Esophagus (tissue), 2 donors: ENCODE measurements at regions not wholly inside any gene's neighbourhood (a gene's known extent, or its start where the extent isn't known, plus 50 kb on each side); places are given as distances from the start of the nearest gene placed in this dataset.
"Not testable (repeated sequence)": the region's sequence is repeated elsewhere in the genome, so short reads cannot be mapped to it uniquely, and the experiment has no call there.

Source experiments
- H3K27ac ChIP-seq, 2 donors: one replicate each; pipeline ENCODE4 v1.5.1; 2013; ENCODE audit warnings: low read depth in 2 of 2, mild to moderate bottlenecking in 2 of 2, inconsistent platforms in 1 of 2, low read length in 1 of 2, moderate library complexity in 1 of 2
- H3K27me3 ChIP-seq, 2 donors: one replicate each; pipeline ENCODE4 v1.6.1; 2013; ENCODE audit warnings: low read length in 2 of 2, control low read depth in 1 of 2, mild to moderate bottlenecking in 1 of 2; ENCODE audit not compliant: insufficient read depth in 2 of 2, control insufficient read depth in 1 of 2
- H3K36me3 ChIP-seq, 2 donors: one replicate each; pipeline ENCODE4 v1.6.1; 2013; ENCODE audit warnings: low read length in 1 of 2; ENCODE audit not compliant: control insufficient read depth in 2 of 2, insufficient read depth in 2 of 2
- H3K4me1 ChIP-seq, 2 donors: one replicate each; pipeline ENCODE4 v1.6.1; 2013; ENCODE audit warnings: low read length in 1 of 2; ENCODE audit not compliant: control insufficient read depth in 2 of 2, insufficient read depth in 2 of 2
- H3K4me3 ChIP-seq, 2 donors: one replicate each; pipeline ENCODE4 v1.5.1; 2013; ENCODE audit warnings: low read length in 2 of 2, mild to moderate bottlenecking in 2 of 2, low read depth in 1 of 2, moderate library complexity in 1 of 2
- H3K9me3 ChIP-seq, 2 donors: one replicate each; pipeline ENCODE4 v1.6.1; 2013; ENCODE audit warnings: mild to moderate bottlenecking in 2 of 2, low read depth in 1 of 2, low read length in 1 of 2, moderate library complexity in 1 of 2; ENCODE audit not compliant: control insufficient read depth in 2 of 2, insufficient read depth in 1 of 2
- WGBS, 2 donors: extraction: QIAGEN DNeasy Blood & Tissue Kit; methylation state at CpG; one replicate each; pipeline ENCODE4 v1.1.7; 2013; 5-methylcytosine and 5-hydroxymethylcytosine counted together
- donor health status: healthy with polysubstance abuse.
- donor health status: Bipolar disorder and iron deficiency.

GRCh38 chr4:125166012-125166411 lies 148.7 kb upstream of the FAT4 start:
- H3K36me3 ChIP-seq, H3K4me3 ChIP-seq, H3K9me3 ChIP-seq, H3K27ac ChIP-seq, H3K27me3 ChIP-seq, H3K4me1 ChIP-seq: not testable (repeated sequence)
- WGBS, 2 donors = 94 to 97% methylated on average over 9 of the region's 9 CpGs

GRCh38 chr4:125159001-125159400 lies 155.8 kb upstream of the FAT4 start:
- WGBS, 2 donors = 79 to 92% methylated on average over 3 of the region's 3 CpGs
- H3K9me3 ChIP-seq = no peaks in the 10 kb centered on the region
- no peak overlapping the region for H3K4me3 ChIP-seq
- H3K27me3 ChIP-seq = no peaks in the 10 kb centered on the region
- no peak overlapping the region for H3K27ac ChIP-seq
- no peaks in the 10 kb centered on the region for H3K4me1 ChIP-seq
- H3K36me3 ChIP-seq = no peaks in the 10 kb centered on the region

- Histone ChIP-seq H3K27ac (no peak overlapping the region), H3K9me3 (no peaks in the 10 kb centered on the region), H3K36me3 (no peaks in the 10 kb centered on the region), H3K4me1 (no peaks in the 10 kb centered on the region), H3K4me3 (no peak overlapping the region), H3K27me3 (no peaks in the 10 kb centered on the region)
Measured at GRCh38 chr4:125155251-125155650, 159.5 kb upstream of the FAT4 start.

GRCh38 chr4:125140966-125141495 lies 173.7 kb upstream of the FAT4 start:
- Histone ChIP-seq H3K4me3 (no peak overlapping the region), H3K36me3 (no peaks in the 10 kb centered on the region), H3K4me1 (no peaks in the 10 kb centered on the region), H3K27me3 (no peaks in the 10 kb centered on the region), H3K27ac (no peak overlapping the region), H3K9me3 (no peaks in the 10 kb centered on the region)
- 74% methylated on average over 4 of the region's 4 CpGs for WGBS, 2 donors

GRCh38 chr4:125135652-125136051 lies 179.1 kb upstream of the FAT4 start:
- 81 to 83% methylated on average over 2 of the region's 2 CpGs for WGBS, 2 donors
- no peaks in the 10 kb centered on the region for H3K27me3 ChIP-seq
- no peak overlapping the region for H3K4me3 ChIP-seq
- H3K9me3 ChIP-seq = no peaks in the 10 kb centered on the region
- no peaks in the 10 kb centered on the region for H3K4me1 ChIP-seq
- no peaks in the 10 kb centered on the region for H3K36me3 ChIP-seq
- no peak overlapping the region for H3K27ac ChIP-seq

GRCh38 chr4:125132729-125133128 lies 182.0 kb upstream of the FAT4 start:
- no peak overlapping the region for H3K27ac ChIP-seq
- H3K9me3 ChIP-seq = no peaks in the 10 kb centered on the region
- WGBS, 2 donors = 74 to 89% methylated on average over 2 of the region's 2 CpGs
- no peaks in the 10 kb centered on the region for H3K36me3 ChIP-seq
- H3K27me3 ChIP-seq = no peaks in the 10 kb centered on the region
- H3K4me3 ChIP-seq = no peak overlapping the region
- H3K4me1 ChIP-seq = no peaks in the 10 kb centered on the region

GRCh38 chr4:125131891-125132680 lies 182.7 kb upstream of the FAT4 start:
- Histone ChIP-seq H3K36me3 (no peaks in the 10 kb centered on the region), H3K27ac (no peak overlapping the region), H3K4me3 (no peak overlapping the region), H3K27me3 (no peaks in the 10 kb centered on the region), H3K9me3 (no peaks in the 10 kb centered on the region), H3K4me1 (no peaks in the 10 kb centered on the region)
- 86 to 88% methylated on average over 2 of the region's 2 CpGs for WGBS, 2 donors

GRCh38 chr4:125125276-125125675 lies 189.5 kb upstream of the FAT4 start:
- Histone ChIP-seq H3K4me3 (no peak overlapping the region), H3K27me3 (no peaks in the 10 kb centered on the region), H3K27ac (no peak overlapping the region), H3K9me3 (no peaks in the 10 kb centered on the region), H3K4me1 (no peaks in the 10 kb centered on the region), H3K36me3 (no peaks in the 10 kb centered on the region)
- WGBS, 2 donors = 68 to 73% methylated on average over 3 of the region's 3 CpGs

GRCh38 chr4:125123570-125124109 lies 191.1 kb upstream of the FAT4 start:
- WGBS, 2 donors = 79 to 80% methylated on average over 3 of the region's 3 CpGs
- no peaks in the 10 kb centered on the region for H3K36me3 ChIP-seq

GRCh38 chr4:125121581-125121980 lies 193.2 kb upstream of the FAT4 start:
- H3K4me3 ChIP-seq = no peak overlapping the region
- no peaks in the 10 kb centered on the region for H3K9me3 ChIP-seq
- H3K4me1 ChIP-seq = no peaks in the 10 kb centered on the region

More at GRCh38 chr4:125123570-125124109, 191.1 kb upstream of the FAT4 start:
- no peaks in the 10 kb centered on the region for H3K4me1 ChIP-seq
- H3K27ac ChIP-seq = no peak overlapping the region
- H3K9me3 ChIP-seq = no peaks in the 10 kb centered on the region
- H3K27me3 ChIP-seq = no peaks in the 10 kb centered on the region
- no peak overlapping the region for H3K4me3 ChIP-seq

More at GRCh38 chr4:125121581-125121980, 193.2 kb upstream of the FAT4 start:
- H3K27ac ChIP-seq = no peak overlapping the region
- no peaks in the 10 kb centered on the region for H3K36me3 ChIP-seq
- H3K27me3 ChIP-seq = no peaks in the 10 kb centered on the region
